GM12891 (cell line): ENCODE measurements at regions not wholly inside any gene's neighbourhood (a gene's known extent, or its start where the extent isn't known, plus 50 kb on each side); places are given as distances from the start of the nearest gene placed in this dataset.

Experiments
- DNase-seq: peaks from one replicate; pipeline ENCODE4 v3.0.0; 2011; ENCODE audit warnings: low spot score; ENCODE audit not compliant: insufficient read length
- FAIRE-seq: peaks from 2 replicates; lab custom pipeline; 2011; peaks lifted over from hg19 to GRCh38; lab: Jason Lieb, UNC
- PAX5 ChIP-seq: IDR thresholded peaks from 2 replicates; pipeline ENCODE4 v1.6.1; 2011; ENCODE audit warnings: low read length, moderate library complexity, mild to moderate bottlenecking; ENCODE audit not compliant: insufficient read depth, severe bottlenecking
- POLR2A ChIP-seq: IDR thresholded peaks from 2 replicates; pipeline ENCODE4 v1.6.1; 2011; ENCODE audit warnings: low read depth, low read length, control low read depth
- POLR2AphosphoS5 ChIP-seq: IDR thresholded peaks from 2 replicates; pipeline ENCODE4 v1.6.1; 2011; ENCODE audit warnings: low read depth, low read length, control low read depth
- POU2F2 ChIP-seq: IDR thresholded peaks from 2 replicates; pipeline ENCODE4 v1.6.1; 2011; ENCODE audit warnings: low read depth, mild to moderate bottlenecking, control low read depth, low read length, moderate library complexity
- SPI1 ChIP-seq: IDR thresholded peaks from 2 replicates; pipeline ENCODE4 v1.6.1; 2011; ENCODE audit warnings: low read depth, low read length, control low read depth
- TAF1 ChIP-seq: IDR thresholded peaks from 2 replicates; pipeline ENCODE4 v1.6.1; 2011; ENCODE audit warnings: low read depth, low read length, control low read depth

DNA sequence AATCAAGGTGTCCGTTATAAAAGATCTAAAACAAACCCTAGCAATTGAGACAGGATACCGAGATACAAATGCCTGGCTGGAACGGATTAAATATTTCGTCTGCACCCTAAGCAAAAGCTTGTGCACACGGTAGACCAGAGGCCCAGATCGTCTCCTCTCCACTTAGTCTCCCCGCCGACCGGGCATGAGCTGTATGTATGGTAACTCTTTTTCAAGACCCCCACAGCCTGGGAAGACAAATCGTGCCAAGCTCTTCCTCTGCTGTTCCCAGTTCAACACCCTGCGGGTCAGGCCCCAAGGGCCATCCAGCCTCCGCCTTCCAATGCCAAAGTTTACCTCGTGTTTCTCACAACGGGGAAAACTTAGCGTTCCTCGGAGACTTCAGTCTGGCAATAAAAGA, 285.7 kb upstream of the GALNT17 start:
- DNase-seq (no peak), FAIRE-seq (no peak)
- TF ChIP-seq TAF1 (no peak), SPI1 (no peak), POLR2A (no peak), PAX5 (no peak), POU2F2 (no peak), POLR2AphosphoS5 (no peak)

- no peak for FAIRE-seq
- TF ChIP-seq TAF1 (no peak), POU2F2 (no peak), POLR2A (no peak), POLR2AphosphoS5 (no peak)
- no peak for DNase-seq
Observed at GRCh38 chr7:70849580-70850235, 282.2 kb upstream of the GALNT17 start.

- no peak for TF ChIP-seq POU2F2
- TF ChIP-seq SPI1: no peak
- no peak for TF ChIP-seq PAX5
- no peak for TF ChIP-seq POLR2AphosphoS5
- TF ChIP-seq TAF1: no peak
- DNase-seq (no peak), FAIRE-seq (no peak)
Observed at GRCh38 chr7:70855373-70855772, 276.6 kb upstream of the GALNT17 start.

DNA sequence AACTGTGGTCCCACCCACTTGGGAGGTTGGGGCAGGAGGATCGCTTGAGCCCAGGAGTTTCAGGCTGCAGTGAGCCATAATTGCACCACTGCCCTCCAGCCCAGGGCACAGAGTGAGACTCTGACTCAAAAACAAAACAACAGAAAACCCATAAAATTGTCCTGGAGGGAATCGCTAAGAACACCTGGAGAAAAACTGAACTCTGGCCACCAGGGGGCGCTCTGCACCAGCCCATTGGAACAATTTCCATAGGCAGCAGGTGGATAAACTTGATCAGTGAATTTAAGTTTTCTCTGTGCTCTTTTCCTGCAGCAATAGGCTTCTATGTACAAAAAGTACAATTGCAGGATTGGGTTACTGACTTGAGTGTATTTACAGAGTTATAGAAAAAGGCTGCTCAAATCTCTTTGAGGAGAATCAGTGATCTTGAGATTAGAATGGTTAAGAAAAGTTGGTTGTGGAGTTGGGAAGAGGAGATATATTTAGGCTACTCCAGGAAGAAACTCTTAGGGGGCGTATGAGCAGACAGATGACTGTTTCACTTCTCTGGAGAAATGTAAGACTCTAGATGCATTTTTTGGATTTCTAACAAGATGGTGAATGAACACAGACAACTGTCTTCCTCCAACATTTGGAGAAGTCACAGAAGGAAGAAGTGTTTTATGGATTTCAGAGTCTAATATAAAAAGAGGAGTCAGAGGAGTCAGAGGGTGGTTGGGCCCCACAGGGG, 274.9 kb upstream of the GALNT17 start:
- DNase-seq (peak; percentile 22), FAIRE-seq (peak; percentile 41)
- TF ChIP-seq POU2F2: no peak
- no peak for TF ChIP-seq POLR2AphosphoS5
- TF ChIP-seq PAX5: no peak
- no peak for TF ChIP-seq SPI1
- no peak for TF ChIP-seq POLR2A
- TF ChIP-seq TAF1: no peak

DNA sequence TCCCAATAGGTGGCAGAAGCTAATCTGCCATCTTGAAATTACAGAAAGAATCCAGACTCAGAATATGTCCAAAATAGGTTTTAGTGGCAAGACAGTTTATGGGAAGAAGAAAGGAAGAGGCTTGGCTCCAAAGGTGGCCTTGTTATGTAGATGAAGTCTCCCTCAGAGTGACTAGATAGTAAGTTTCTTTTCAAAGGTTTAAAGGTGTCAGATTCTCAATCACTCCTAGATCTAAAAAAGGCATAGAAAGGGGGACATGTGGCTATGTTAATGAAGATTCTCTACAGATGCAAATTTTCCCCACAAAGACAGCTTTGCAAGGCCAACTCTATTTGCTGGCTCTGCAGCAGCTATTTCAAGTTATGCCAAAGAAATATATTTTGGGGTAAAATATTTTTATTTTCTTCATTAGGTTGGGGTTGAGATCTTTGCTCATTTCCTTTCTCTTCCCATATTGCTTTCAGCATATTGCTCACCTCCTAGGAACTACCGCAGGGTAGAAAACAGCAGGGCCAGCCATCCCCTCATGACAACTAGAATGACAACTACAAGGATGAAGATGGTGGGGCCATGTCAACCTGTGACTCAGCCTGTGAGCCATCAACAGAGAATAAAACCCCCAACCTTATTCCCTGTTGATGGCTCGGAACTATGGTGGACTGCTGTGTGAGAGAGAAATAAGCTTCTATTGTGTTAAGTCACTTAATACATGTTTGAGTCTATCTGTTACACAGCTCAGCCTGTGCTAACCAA, 274.0 kb upstream of the GALNT17 start:
- TF ChIP-seq SPI1 (no peak), POU2F2 (no peak), TAF1 (no peak), POLR2A (no peak), POLR2AphosphoS5 (no peak), PAX5 (no peak)
- FAIRE-seq: no peak
- no peak for DNase-seq

DNA sequence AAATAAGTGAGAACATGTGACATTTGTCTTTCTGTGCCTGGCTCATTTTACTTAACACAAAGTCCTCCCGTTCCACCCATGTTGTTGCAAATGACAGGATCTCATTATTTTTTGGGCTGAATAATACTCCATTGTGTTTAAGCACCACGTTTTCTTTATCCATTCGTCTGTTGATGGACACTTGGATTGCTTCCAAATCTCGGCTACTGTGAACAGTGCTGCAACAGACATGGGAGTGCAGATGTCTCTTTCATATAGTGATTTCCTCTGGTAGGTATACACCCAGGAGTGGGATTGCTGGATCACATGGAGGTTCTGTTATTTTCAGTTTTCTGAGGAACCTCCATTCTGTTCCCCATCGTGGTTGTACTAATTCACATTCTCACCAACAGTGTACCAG, 264.4 kb upstream of the GALNT17 start:
- no peak for DNase-seq
- FAIRE-seq: no peak
- TF ChIP-seq POU2F2: no peak
- no peak for TF ChIP-seq TAF1
- TF ChIP-seq SPI1: no peak
- no peak for TF ChIP-seq POLR2A
- no peak for TF ChIP-seq PAX5
- no peak for TF ChIP-seq POLR2AphosphoS5

- FAIRE-seq: no peak
- DNase-seq: no peak
- TF ChIP-seq POLR2AphosphoS5 (no peak), TAF1 (no peak), SPI1 (no peak), PAX5 (no peak)
Observed at GRCh38 chr7:70870349-70870748, 261.6 kb upstream of the GALNT17 start.

GRCh38 chr7:70872188-70872587, 259.8 kb upstream of the GALNT17 start:
- DNase-seq (no peak), FAIRE-seq (no peak)
- TF ChIP-seq SPI1 (no peak), POLR2A (no peak), PAX5 (no peak), POU2F2 (no peak), POLR2AphosphoS5 (no peak), TAF1 (no peak)

GRCh38 chr7:70881167-70881847, 250.6 kb upstream of the GALNT17 start:
- no peak for FAIRE-seq
- no peak for TF ChIP-seq POLR2AphosphoS5
- TF ChIP-seq TAF1: no peak
- TF ChIP-seq POU2F2: no peak
- no peak for TF ChIP-seq PAX5
- no peak for DNase-seq
